Body of pancreas (tissue), 4 donors: ENCODE measurements at regions not wholly inside any gene's neighbourhood (a gene's known extent, or its start where the extent isn't known, plus 50 kb on each side); places are given as distances from the start of the nearest gene placed in this dataset.
"Not testable (repeated sequence)": the region's sequence is repeated elsewhere in the genome, so short reads cannot be mapped to it uniquely, and the experiment has no call there.

Experiments
- ATAC-seq: fragments of 150-250 bp; one replicate; pipeline ENCODE4 v1.9.1; 2016
- DNase-seq, 4 donors: peaks; one replicate each; pipeline ENCODE4 v3.0.0-alpha.2; 2019
- H3K27ac ChIP-seq, 4 donors: fragments of 200-600 bp; sonication (generic); 1 replicate in 3 of 4; 2 replicates in 1 of 4; pipeline versions ENCODE4 v1.5.1 to v1.6.1; 2016 to 2019; ENCODE audit warnings: mild to moderate bottlenecking in 1 of 4, mixed read lengths in 1 of 4, moderate library complexity in 1 of 4
- H3K27me3 ChIP-seq, 2 donors: fragments of 200-600 bp; sonication (generic); one replicate each; pipeline ENCODE4 v1.6.0; 2016; ENCODE audit warnings: mild to moderate bottlenecking in 1 of 2
- H3K36me3 ChIP-seq, 2 donors: fragments of 200-600 bp; sonication (generic); replicated peaks in 1 of 2; 2 replicates each; pipeline ENCODE4 v1.5.1; 2016; ENCODE audit warnings: low read depth in 2 of 2; ENCODE audit not compliant: insufficient read depth in 1 of 2
- H3K4me1 ChIP-seq: fragments of 200-600 bp; sonication (generic); one replicate; pipeline ENCODE4 v1.6.0; 2016
- H3K4me3 ChIP-seq, 2 donors: fragments of 200-600 bp; sonication (generic); 1 replicate in 1 of 2; 2 replicates in 1 of 2; pipeline ENCODE4 v1.5.1; 2016 to 2019
- H3K9me3 ChIP-seq, 3 donors: fragments of 200-600 bp; sonication (generic); 1 replicate in 2 of 3; 2 replicates in 1 of 3; pipeline ENCODE4 v1.5.1; 2016
- CTCF ChIP-seq, 7 experiments: fragments of 450-650 bp in 4 of 7; fragments of 200-600 bp in 3 of 7; sonication (generic) in 3 of 7; IDR thresholded peaks; one replicate each; pipeline ENCODE4 v1.5.1; 2016 to 2019; ENCODE audit warnings: antibody characterized with exemption in 7 of 7
- POLR2A ChIP-seq, 3 donors: fragments of 450-650 bp; IDR thresholded peaks; one replicate each; pipeline ENCODE4 v1.6.1; 2016; ENCODE audit warnings: antibody characterized with exemption in 3 of 3, mild to moderate bottlenecking in 2 of 3
- WGBS, 2 donors: methylation state at CpG; one replicate each; pipeline ENCODE4 v1.1.5; 2017; 5-methylcytosine and 5-hydroxymethylcytosine counted together
- intact Hi-C: fragments of 100-400 bp; cut with DNase I; formaldehyde crosslinking; loops from one replicate; pipeline ENCODE4 v1.15.1; 2023

DNA sequence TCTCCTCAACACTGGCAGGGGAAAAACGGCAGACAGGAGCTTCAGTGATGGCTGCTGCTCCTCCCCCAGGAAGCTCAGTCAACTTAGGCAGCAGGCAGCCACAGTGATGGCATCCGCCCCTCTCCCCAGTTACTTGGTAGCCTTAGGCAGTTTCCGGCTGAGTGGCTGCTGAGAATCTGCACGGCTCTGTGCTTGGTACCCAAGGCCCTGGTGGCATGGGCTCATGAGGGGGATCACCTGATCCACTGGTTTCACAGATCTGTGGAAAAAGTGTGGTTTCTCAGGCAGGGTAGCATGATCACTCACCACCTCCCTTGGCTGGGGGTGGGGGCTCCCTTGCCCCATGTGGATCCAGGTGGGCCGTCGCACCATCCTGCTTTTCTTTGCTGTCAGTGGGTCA is 244.6 kb upstream of the MDGA2 start:
- WGBS, 2 donors = 51 to 59% methylated on average over 3 to 6 of the region's 6 CpGs
- Histone ChIP-seq H3K27me3 (no peaks in the 10 kb centered on the region), H3K4me1 (no peaks in the 10 kb centered on the region), H3K9me3 (no peaks in the 10 kb centered on the region), H3K36me3 (no peaks in the 10 kb centered on the region), H3K27ac (no peak overlapping the region), H3K4me3 (no peak overlapping the region)
- peak in 1 of 4 donors; percentile 6 for DNase-seq
- intact Hi-C loops = no loop called here
- no peak for ATAC-seq
- no peak for TF ChIP-seq POLR2A (IDR thresholded peaks at IDR 0.05)
- no peak for TF ChIP-seq CTCF (IDR thresholded peaks at IDR 0.05)

DNA sequence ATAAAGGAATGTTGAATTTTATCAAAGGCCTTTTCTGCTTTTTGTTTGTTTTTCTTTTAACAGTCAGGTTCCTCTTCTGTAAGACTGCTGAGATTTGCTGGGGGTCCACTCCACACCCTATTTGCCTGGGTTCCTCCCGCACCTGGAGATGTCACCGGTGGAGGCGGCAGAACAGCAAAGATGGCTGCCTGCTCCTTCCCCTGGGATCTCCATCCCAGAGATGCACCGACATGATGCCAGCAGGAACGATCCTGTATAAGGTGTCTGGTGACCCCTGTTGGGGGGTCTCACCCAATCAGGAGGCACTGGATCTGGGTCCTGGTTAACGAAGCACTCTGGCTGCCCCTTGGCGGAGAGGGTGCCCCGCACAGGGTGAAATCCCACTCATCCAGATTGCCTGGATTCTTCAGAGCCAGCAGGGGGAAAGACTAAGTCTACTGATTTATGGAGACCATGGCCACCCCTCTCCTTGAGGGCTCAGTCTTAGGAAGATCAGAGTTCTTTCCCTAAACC is 244.0 kb upstream of the MDGA2 start:
- intact Hi-C loops = no loop called here
- no peak for TF ChIP-seq POLR2A (IDR thresholded peaks at IDR 0.05)
- TF ChIP-seq CTCF (IDR thresholded peaks at IDR 0.05) = no peak
- H3K4me1 ChIP-seq = no peaks in the 10 kb centered on the region
- H3K36me3 ChIP-seq = no peaks in the 10 kb centered on the region
- 66 to 74% methylated on average over 3 to 8 of the region's 8 CpGs for WGBS, 2 donors
- H3K9me3 ChIP-seq = no peaks in the 10 kb centered on the region
- ATAC-seq (no peak), DNase-seq (no peak)
- H3K27ac ChIP-seq = no peak overlapping the region
- no peak overlapping the region for H3K4me3 ChIP-seq
- no peaks in the 10 kb centered on the region for H3K27me3 ChIP-seq

GRCh38 chr14:47917344-47917954 is 242.0 kb upstream of the MDGA2 start:
- Histone ChIP-seq H3K4me1 (no peaks in the 10 kb centered on the region), H3K36me3 (no peaks in the 10 kb centered on the region), H3K9me3 (no peaks in the 10 kb centered on the region), H3K27ac (no peak overlapping the region), H3K27me3 (no peaks in the 10 kb centered on the region), H3K4me3 (no peak overlapping the region)
- ATAC-seq (no peak), DNase-seq (peak; percentile 11 to 37 (median 19))
- intact Hi-C loops = no loop called here
- WGBS, 2 donors = 26 to 33% methylated on average over 5 of the region's 5 CpGs
- TF ChIP-seq POLR2A (IDR thresholded peaks at IDR 0.05) = no peak
- peak in 6 of 7 experiments; percentile 37 to 62 (median 48) for TF ChIP-seq CTCF (IDR thresholded peaks at IDR 0.05)

DNA sequence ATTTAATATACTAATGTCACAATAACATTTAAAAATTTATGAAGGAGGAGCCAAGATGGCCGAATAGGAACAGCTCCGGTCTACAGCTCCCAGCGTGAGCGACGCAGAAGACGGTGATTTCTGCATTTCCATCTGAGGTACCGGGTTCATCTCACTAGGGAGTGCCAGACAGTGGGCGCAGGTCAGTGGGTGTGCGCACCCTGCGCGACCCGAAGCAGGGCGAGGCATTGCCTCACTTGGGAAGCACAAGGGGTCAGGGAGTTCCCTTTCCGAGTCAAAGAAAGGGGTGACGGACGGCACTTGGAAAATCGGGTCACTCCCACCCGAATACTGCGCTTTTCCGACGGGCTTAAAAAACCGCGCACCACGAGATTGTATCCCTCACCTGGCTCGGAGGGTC is 225.7 kb upstream of the MDGA2 start:
- ATAC-seq, H3K27ac ChIP-seq, H3K4me3 ChIP-seq, H3K9me3 ChIP-seq, H3K27me3 ChIP-seq, intact Hi-C loops, H3K4me1 ChIP-seq, DNase-seq, H3K36me3 ChIP-seq: not testable (repeated sequence)
- 90 to 91% methylated on average over 10 to 24 of the region's 25 CpGs for WGBS, 2 donors

GRCh38 chr14:47899685-47900084 is 224.3 kb upstream of the MDGA2 start:
- Histone ChIP-seq H3K27ac (no peak overlapping the region), H3K4me3 (no peak overlapping the region), H3K9me3 (no peaks in the 10 kb centered on the region), H3K36me3 (no peaks in the 10 kb centered on the region), H3K4me1 (no peaks in the 10 kb centered on the region), H3K27me3 (no peaks in the 10 kb centered on the region)
- no peak for DNase-seq
- 59 to 70% methylated on average over 5 of the region's 5 CpGs for WGBS, 2 donors
- ATAC-seq = no peak
- TF ChIP-seq POLR2A (IDR thresholded peaks at IDR 0.05) (no peak), CTCF (IDR thresholded peaks at IDR 0.05) (no peak)
- intact Hi-C loops = no loop called here
